ENCODE measurements at regions not wholly inside any gene's neighbourhood (a gene's known extent, or its start where the extent isn't known, plus 50 kb on each side); places are given as distances from the start of the nearest gene placed in this dataset.
"Not testable (repeated sequence)": the region's sequence is repeated elsewhere in the genome, so short reads cannot be mapped to it uniquely, and the experiment has no call there.

GRCh38 chr12:89765959-89766824, 57.6 kb upstream of the ATP2B1 start:
- H3K27ac ChIP-seq (ENCODE audit: insufficient read depth, low read length, poor library complexity, severe bottlenecking): peak overlapping the region; percentile 64
- H3K4me3 Mint-ChIP-seq: peak overlapping the region; percentile 10 to 58 (median 34)
- H3K27me3 Mint-ChIP-seq: no peaks in the 10 kb centered on the region
- no peaks in the 10 kb centered on the region for H3K27me3 ChIP-seq (ENCODE audit: control insufficient read depth, insufficient read depth, low read length)
- peaks cover 41% of the 10 kb centered on the region for H3K4me1 ChIP-seq (ENCODE audit: control insufficient read depth, insufficient read depth, low read length, poor library complexity, severe bottlenecking)
- peak overlapping the region; percentile 63 for H3K4me3 ChIP-seq (ENCODE audit: low read depth, low read length)
- H3K9me3 Mint-ChIP-seq: peaks cover 0 to 4% (median 1%) of the 10 kb centered on the region in 7 donors
- H3K36me3 ChIP-seq (ENCODE audit: control insufficient read depth, insufficient read depth, low read length): no peaks in the 10 kb centered on the region
- peaks cover 27 to 77% (median 44%) of the 10 kb centered on the region in 4 donors for H3K4me1 Mint-ChIP-seq
- H3K9me3 ChIP-seq (ENCODE audit: control insufficient read depth in 2 of 2, low read length in 2 of 2): no peaks in the 10 kb centered on the region
- peaks cover 8% of the 10 kb centered on the region for H3K36me3 Mint-ChIP-seq
- peak overlapping the region; percentile 16 to 80 (median 72) for H3K27ac Mint-ChIP-seq
- ATAC-seq (ENCODE audit: low read depth in 2 of 2) (peak; percentile 51 to 53), DNase-seq (peak in 2 of 3 donors; percentile 30 to 43)

GRCh38 chr12:89764164-89764563, 55.5 kb upstream of the ATP2B1 start:
- not testable (repeated sequence) for H3K27ac Mint-ChIP-seq; DNase-seq; H3K4me3 ChIP-seq (ENCODE audit: low read depth, low read length); H3K36me3 ChIP-seq (ENCODE audit: control insufficient read depth, insufficient read depth, low read length); H3K9me3 Mint-ChIP-seq; H3K27me3 Mint-ChIP-seq; H3K36me3 Mint-ChIP-seq; H3K27ac ChIP-seq (ENCODE audit: insufficient read depth, low read length, poor library complexity, severe bottlenecking); ATAC-seq (ENCODE audit: low read depth in 2 of 2); H3K9me3 ChIP-seq (ENCODE audit: control insufficient read depth in 2 of 2, low read length in 2 of 2); H3K4me3 Mint-ChIP-seq; H3K27me3 ChIP-seq (ENCODE audit: control insufficient read depth, insufficient read depth, low read length)
- peaks cover 56% of the 10 kb centered on the region for H3K4me1 ChIP-seq (ENCODE audit: control insufficient read depth, insufficient read depth, low read length, poor library complexity, severe bottlenecking)
- peaks cover 39 to 80% (median 46%) of the 10 kb centered on the region in 4 donors for H3K4me1 Mint-ChIP-seq

- Mint-ChIP-seq H3K27me3 (no peaks in the 10 kb centered on the region), H3K27ac (peak overlapping the region in 1 of 3 donors; percentile 40), H3K36me3 (peaks cover 5% of the 10 kb centered on the region), H3K4me1 (peaks cover 39 to 77% (median 50%) of the 10 kb centered on the region in 4 donors), H3K9me3 (peaks cover 0 to 4% (median 1%) of the 10 kb centered on the region in 7 donors), H3K4me3 (no peak overlapping the region)
- no peak overlapping the region for H3K4me3 ChIP-seq (ENCODE audit: low read depth, low read length)
- DNase-seq: no peak
- peaks cover 54% of the 10 kb centered on the region for H3K4me1 ChIP-seq (ENCODE audit: control insufficient read depth, insufficient read depth, low read length, poor library complexity, severe bottlenecking)
- no peaks in the 10 kb centered on the region for H3K27me3 ChIP-seq (ENCODE audit: control insufficient read depth, insufficient read depth, low read length)
- ATAC-seq (ENCODE audit: low read depth in 2 of 2): no peak
- no peak overlapping the region for H3K27ac ChIP-seq (ENCODE audit: insufficient read depth, low read length, poor library complexity, severe bottlenecking)
- H3K36me3 ChIP-seq (ENCODE audit: control insufficient read depth, insufficient read depth, low read length): no peaks in the 10 kb centered on the region
- H3K9me3 ChIP-seq (ENCODE audit: control insufficient read depth in 2 of 2, low read length in 2 of 2): no peaks in the 10 kb centered on the region
Measured at GRCh38 chr12:89762498-89763170, 54.0 kb upstream of the ATP2B1 start.

GRCh38 chr12:89760783-89761182, 52.1 kb upstream of the ATP2B1 start:
- H3K27ac Mint-ChIP-seq: peak overlapping the region; percentile 7 to 76 (median 33)
- Histone ChIP-seq H3K9me3 (ENCODE audit: control insufficient read depth in 2 of 2, low read length in 2 of 2) (no peaks in the 10 kb centered on the region), H3K27ac (ENCODE audit: insufficient read depth, low read length, poor library complexity, severe bottlenecking) (peak overlapping the region; percentile 67), H3K4me3 (ENCODE audit: low read depth, low read length) (peak overlapping the region; percentile 70), H3K36me3 (ENCODE audit: control insufficient read depth, insufficient read depth, low read length) (no peaks in the 10 kb centered on the region), H3K27me3 (ENCODE audit: control insufficient read depth, insufficient read depth, low read length) (no peaks in the 10 kb centered on the region), H3K4me1 (ENCODE audit: control insufficient read depth, insufficient read depth, low read length, poor library complexity, severe bottlenecking) (peaks cover 35% of the 10 kb centered on the region)
- no peaks in the 10 kb centered on the region for H3K27me3 Mint-ChIP-seq
- peaks cover 0 to 4% (median 0%) of the 10 kb centered on the region in 7 donors for H3K9me3 Mint-ChIP-seq
- peaks cover 43 to 80% (median 52%) of the 10 kb centered on the region in 4 donors for H3K4me1 Mint-ChIP-seq
- peaks cover 4% of the 10 kb centered on the region for H3K36me3 Mint-ChIP-seq
- ATAC-seq (ENCODE audit: low read depth in 2 of 2): peak; percentile 14 to 41
- DNase-seq: peak in 2 of 3 donors; percentile 58 to 60
- peak overlapping the region; percentile 42 to 76 (median 64) for H3K4me3 Mint-ChIP-seq

Data from CD4-positive, CD25-positive, alpha-beta regulatory T cell (primary cell).